ENCODE measurements at regions not wholly inside any gene's neighbourhood (a gene's known extent, or its start where the extent isn't known, plus 50 kb on each side); places are given as distances from the start of the nearest gene placed in this dataset.

DNA sequence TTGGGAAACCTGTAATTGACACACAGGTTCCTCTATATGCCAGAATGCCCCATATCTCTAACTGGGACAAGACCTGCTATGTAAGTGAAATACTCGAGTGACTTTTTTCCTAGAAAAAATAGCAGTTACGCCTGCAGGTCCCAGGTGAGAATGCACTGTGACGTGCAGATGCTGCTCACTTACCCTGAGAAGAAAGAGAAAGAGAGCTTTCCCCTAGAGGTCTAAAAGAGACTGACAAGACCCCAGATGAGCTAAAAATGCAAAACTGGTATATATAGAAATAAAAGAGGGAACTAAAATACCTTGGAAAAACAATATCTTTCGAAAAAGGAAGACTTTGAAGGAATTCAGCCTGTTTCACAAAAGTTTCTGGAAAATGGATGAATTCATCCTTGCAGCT is 383.0 kb upstream of the DCC start (continued):
- no peak for TF ChIP-seq ZNF10 (CRISPR knock-in tag; IDR thresholded peaks at IDR 0.05; ENCODE audit: borderline replicate concordance, low read depth)
- TF ChIP-seq, protein P1, sequence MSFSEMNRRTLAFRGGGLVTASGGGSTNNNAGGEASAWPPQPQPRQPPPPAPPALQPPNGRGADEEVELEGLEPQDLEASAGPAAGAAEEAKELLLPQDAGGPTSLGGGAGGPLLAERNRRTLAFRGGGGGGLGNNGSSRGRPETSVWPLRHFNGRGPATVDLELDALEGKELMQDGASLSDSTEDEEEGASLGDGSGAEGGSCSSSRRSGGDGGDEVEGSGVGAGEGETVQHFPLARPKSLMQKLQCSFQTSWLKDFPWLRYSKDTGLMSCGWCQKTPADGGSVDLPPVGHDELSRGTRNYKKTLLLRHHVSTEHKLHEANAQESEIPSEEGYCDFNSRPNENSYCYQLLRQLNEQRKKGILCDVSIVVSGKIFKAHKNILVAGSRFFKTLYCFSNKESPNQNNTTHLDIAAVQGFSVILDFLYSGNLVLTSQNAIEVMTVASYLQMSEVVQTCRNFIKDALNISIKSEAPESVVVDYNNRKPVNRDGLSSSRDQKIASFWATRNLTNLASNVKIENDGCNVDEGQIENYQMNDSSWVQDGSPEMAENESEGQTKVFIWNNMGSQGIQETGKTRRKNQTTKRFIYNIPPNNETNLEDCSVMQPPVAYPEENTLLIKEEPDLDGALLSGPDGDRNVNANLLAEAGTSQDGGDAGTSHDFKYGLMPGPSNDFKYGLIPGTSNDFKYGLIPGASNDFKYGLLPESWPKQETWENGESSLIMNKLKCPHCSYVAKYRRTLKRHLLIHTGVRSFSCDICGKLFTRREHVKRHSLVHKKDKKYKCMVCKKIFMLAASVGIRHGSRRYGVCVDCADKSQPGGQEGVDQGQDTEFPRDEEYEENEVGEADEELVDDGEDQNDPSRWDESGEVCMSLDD (CRISPR knock-in tag; IDR thresholded peaks at IDR 0.05; ENCODE audit: borderline replicate concordance), result no peak
- TF ChIP-seq GFI1 (CRISPR knock-in tag; IDR thresholded peaks at IDR 0.05; ENCODE audit: borderline replicate concordance), result no peak
- TF ChIP-seq, protein P2, sequence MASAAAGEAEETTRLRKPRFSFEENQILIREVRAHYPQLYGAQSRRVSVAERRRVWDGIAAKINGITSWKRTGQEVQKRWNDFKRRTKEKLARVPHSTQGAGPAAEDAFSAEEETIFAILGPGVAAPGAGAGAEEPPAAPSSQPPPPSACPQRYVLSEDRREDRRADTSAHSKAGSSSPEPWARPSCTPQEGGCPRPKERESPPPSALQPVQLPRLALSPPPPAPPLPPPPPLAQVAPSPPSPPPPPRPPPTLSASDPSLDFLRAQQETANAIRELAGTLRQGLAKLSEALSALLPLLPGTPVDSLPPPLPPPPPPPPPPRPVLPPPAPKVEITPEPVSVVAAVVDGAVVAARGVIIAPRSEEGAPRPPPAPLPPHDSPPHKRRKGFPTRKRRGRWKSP (CRISPR knock-in tag; IDR thresholded peaks at IDR 0.05), result no peak
- TF ChIP-seq KLF6 (CRISPR knock-in tag; IDR thresholded peaks at IDR 0.05), result no peak
- no peak for TF ChIP-seq GPN1 (CRISPR knock-in tag; IDR thresholded peaks at IDR 0.05; ENCODE audit: borderline replicate concordance)
- no peak for TF ChIP-seq ARNTL (CRISPR knock-in tag; IDR thresholded peaks at IDR 0.05)
- TF ChIP-seq, protein P3, sequence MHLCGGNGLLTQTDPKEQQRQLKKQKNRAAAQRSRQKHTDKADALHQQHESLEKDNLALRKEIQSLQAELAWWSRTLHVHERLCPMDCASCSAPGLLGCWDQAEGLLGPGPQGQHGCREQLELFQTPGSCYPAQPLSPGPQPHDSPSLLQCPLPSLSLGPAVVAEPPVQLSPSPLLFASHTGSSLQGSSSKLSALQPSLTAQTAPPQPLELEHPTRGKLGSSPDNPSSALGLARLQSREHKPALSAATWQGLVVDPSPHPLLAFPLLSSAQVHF (CRISPR knock-in tag; IDR thresholded peaks at IDR 0.05), result no peak
- no peak for TF ChIP-seq ZNF567 (CRISPR knock-in tag; IDR thresholded peaks at IDR 0.05; ENCODE audit: borderline replicate concordance)
- TF ChIP-seq, protein P4, sequence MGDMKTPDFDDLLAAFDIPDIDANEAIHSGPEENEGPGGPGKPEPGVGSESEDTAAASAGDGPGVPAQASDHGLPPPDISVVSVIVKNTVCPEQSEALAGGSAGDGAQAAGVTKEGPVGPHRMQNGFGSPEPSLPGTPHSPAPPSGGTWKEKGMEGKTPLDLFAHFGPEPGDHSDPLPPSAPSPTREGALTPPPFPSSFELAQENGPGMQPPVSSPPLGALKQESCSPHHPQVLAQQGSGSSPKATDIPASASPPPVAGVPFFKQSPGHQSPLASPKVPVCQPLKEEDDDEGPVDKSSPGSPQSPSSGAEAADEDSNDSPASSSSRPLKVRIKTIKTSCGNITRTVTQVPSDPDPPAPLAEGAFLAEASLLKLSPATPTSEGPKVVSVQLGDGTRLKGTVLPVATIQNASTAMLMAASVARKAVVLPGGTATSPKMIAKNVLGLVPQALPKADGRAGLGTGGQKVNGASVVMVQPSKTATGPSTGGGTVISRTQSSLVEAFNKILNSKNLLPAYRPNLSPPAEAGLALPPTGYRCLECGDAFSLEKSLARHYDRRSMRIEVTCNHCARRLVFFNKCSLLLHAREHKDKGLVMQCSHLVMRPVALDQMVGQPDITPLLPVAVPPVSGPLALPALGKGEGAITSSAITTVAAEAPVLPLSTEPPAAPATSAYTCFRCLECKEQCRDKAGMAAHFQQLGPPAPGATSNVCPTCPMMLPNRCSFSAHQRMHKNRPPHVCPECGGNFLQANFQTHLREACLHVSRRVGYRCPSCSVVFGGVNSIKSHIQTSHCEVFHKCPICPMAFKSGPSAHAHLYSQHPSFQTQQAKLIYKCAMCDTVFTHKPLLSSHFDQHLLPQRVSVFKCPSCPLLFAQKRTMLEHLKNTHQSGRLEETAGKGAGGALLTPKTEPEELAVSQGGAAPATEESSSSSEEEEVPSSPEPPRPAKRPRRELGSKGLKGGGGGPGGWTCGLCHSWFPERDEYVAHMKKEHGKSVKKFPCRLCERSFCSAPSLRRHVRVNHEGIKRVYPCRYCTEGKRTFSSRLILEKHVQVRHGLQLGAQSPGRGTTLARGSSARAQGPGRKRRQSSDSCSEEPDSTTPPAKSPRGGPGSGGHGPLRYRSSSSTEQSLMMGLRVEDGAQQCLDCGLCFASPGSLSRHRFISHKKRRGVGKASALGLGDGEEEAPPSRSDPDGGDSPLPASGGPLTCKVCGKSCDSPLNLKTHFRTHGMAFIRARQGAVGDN (CRISPR knock-in tag; IDR thresholded peaks at IDR 0.05), result no peak
- TF ChIP-seq NFATC3 (CRISPR knock-in tag; IDR thresholded peaks at IDR 0.05), result no peak

Data from HepG2 (cell line).